Natural killer cell (primary cell): ENCODE measurements at regions not wholly inside any gene's neighbourhood (a gene's known extent, or its start where the extent isn't known, plus 50 kb on each side); places are given as distances from the start of the nearest gene placed in this dataset.

Experiments used
- ATAC-seq, 3 donors: fragments of 150-1000 bp in 2 of 3; fragments of 200-7000 bp in 1 of 3; cut with Tn5 transposase; 1 replicate in 1 of 3; 2 replicates in 2 of 3; pipeline ENCODE4 v1.10.0; 2021; ENCODE audit warnings: mild to moderate bottlenecking in 2 of 3, moderate library complexity in 2 of 3
- DNase-seq, 2 donors: peaks; one replicate each; pipeline versions ENCODE4 v3.0.0 to v3.0.0-alpha.2; 2013 to 2021; ENCODE audit warnings: mixed read lengths in 1 of 2
- H3K27ac ChIP-seq: one replicate; pipeline ENCODE4 v1.5.1; 2013; ENCODE audit warnings: mild to moderate bottlenecking, low read length
- H3K27me3 ChIP-seq: one replicate; pipeline ENCODE4 v1.6.1; 2013; ENCODE audit warnings: low read length; ENCODE audit not compliant: control insufficient read depth, insufficient read depth
- H3K36me3 ChIP-seq: one replicate; pipeline ENCODE4 v1.6.1; 2013; ENCODE audit warnings: low read length; ENCODE audit not compliant: control insufficient read depth, insufficient read depth
- H3K4me1 ChIP-seq: one replicate; pipeline ENCODE4 v1.6.1; 2013; ENCODE audit warnings: low read length; ENCODE audit not compliant: control insufficient read depth, insufficient read depth
- H3K4me3 ChIP-seq: one replicate; pipeline ENCODE4 v1.5.1; 2013; ENCODE audit warnings: low read length
- H3K9me3 ChIP-seq: one replicate; pipeline ENCODE4 v1.6.1; 2013; ENCODE audit warnings: low read length; ENCODE audit not compliant: control insufficient read depth, insufficient read depth
- H3K27ac Mint-ChIP-seq, 2 donors: one replicate each; pipeline ENCODE4 v1.8.0; 2022; ENCODE audit warnings: mild to moderate bottlenecking in 2 of 2, mixed read lengths in 2 of 2, moderate library complexity in 1 of 2
- H3K27me3 Mint-ChIP-seq, 2 donors: one replicate each; pipeline ENCODE4 v1.8.0; 2022; ENCODE audit warnings: low read depth in 2 of 2, mixed read lengths in 2 of 2
- H3K36me3 Mint-ChIP-seq: one replicate; pipeline ENCODE4 v1.8.0; 2022; ENCODE audit warnings: mixed read lengths
- H3K4me1 Mint-ChIP-seq, 2 donors: one replicate each; pipeline ENCODE4 v1.8.0; 2022; ENCODE audit warnings: mixed read lengths in 2 of 2
- H3K4me3 Mint-ChIP-seq: one replicate; pipeline ENCODE4 v1.8.0; 2022; ENCODE audit warnings: mild to moderate bottlenecking, moderate library complexity, mixed read lengths
- H3K9me3 Mint-ChIP-seq, 2 donors: one replicate each; pipeline ENCODE4 v1.8.0; 2022; ENCODE audit warnings: mixed read lengths in 2 of 2
- WGBS: methylation state at CpG from one replicate; pipeline ENCODE4 v1.1.7; 2013; ENCODE audit warnings: missing lambda C conversion rate; ENCODE audit not compliant: insufficient coverage; 5-methylcytosine and 5-hydroxymethylcytosine counted together
- intact Hi-C: fragments of 100-400 bp; cut with micrococcal nuclease; formaldehyde crosslinking; loops from one replicate; pipeline ENCODE4 v1.14.2; 2022
- TF ChIP-seq, protein P1 (sequence below): fragments of 200-600 bp; IDR thresholded peaks from one replicate; pipeline ENCODE4 v1.8.0; 2022; ENCODE audit warnings: antibody characterized with exemption

DNA sequence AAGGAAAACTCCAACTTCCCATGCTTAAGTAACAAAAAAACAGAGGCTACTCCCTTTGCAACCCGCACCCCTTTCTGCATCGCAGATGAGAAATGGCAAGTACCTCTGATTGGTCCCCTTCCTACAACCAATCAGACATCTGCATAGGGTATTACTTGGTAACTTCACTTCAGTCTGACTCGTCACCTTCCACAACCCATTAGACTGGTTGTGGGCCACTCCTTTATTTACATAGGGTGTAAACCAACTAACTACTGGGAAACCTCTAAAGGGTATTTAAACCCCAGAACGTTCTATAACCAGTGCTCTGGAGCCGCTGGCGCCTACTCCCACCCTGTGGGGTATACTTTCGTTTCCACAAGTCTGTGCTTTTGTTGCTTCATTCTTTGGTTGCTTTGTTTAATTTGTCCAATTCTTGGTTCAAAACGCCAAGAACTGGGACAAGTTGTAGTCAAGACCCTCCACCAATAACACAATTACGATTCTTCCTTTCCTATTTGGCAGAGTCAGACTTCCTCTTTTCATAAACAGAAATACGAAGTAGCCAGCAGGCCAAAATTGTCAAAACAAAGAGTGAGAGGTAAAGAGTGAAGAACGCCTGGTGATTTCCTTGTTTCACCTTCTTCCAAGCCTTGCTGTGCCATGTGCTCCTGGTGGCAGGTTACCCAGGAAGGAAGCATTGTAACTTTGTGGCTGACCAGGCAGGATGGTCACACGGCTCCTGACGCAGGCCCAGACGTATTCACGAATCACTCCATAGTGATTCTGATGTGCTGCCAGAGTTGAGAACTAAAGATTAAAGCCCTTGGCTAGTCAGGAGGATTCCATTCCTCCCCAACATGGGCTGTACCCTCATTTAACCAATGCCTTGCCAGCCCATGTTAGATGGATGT, 477.4 kb downstream of the ARHGEF28 start:
- WGBS: 74% methylated on average over 15 of the region's 15 CpGs

GRCh38 chr5:74100268-74100665, 474.3 kb downstream of the ARHGEF28 start:
- no peak for ATAC-seq
- DNase-seq: no peak
- Histone ChIP-seq H3K9me3 (no peaks in the 10 kb centered on the region), H3K27ac (no peak overlapping the region), H3K4me3 (no peak overlapping the region), H3K36me3 (no peaks in the 10 kb centered on the region), H3K27me3 (no peaks in the 10 kb centered on the region), H3K4me1 (no peaks in the 10 kb centered on the region)
- Mint-ChIP-seq H3K4me1 (peaks cover 0 to 4% of the 10 kb centered on the region in 2 donors), H3K4me3 (no peak overlapping the region), H3K27ac (no peak overlapping the region), H3K27me3 (peaks cover 5 to 14% of the 10 kb centered on the region in 2 donors), H3K9me3 (peaks cover 0 to 2% of the 10 kb centered on the region in 2 donors), H3K36me3 (no peaks in the 10 kb centered on the region)
- 100% methylated on average over 1 of the region's 1 CpG for WGBS
- intact Hi-C loops: no loop called here
- TF ChIP-seq, protein P1, sequence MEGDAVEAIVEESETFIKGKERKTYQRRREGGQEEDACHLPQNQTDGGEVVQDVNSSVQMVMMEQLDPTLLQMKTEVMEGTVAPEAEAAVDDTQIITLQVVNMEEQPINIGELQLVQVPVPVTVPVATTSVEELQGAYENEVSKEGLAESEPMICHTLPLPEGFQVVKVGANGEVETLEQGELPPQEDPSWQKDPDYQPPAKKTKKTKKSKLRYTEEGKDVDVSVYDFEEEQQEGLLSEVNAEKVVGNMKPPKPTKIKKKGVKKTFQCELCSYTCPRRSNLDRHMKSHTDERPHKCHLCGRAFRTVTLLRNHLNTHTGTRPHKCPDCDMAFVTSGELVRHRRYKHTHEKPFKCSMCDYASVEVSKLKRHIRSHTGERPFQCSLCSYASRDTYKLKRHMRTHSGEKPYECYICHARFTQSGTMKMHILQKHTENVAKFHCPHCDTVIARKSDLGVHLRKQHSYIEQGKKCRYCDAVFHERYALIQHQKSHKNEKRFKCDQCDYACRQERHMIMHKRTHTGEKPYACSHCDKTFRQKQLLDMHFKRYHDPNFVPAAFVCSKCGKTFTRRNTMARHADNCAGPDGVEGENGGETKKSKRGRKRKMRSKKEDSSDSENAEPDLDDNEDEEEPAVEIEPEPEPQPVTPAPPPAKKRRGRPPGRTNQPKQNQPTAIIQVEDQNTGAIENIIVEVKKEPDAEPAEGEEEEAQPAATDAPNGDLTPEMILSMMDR: no peak

More for the DNA sequence above, 477.4 kb downstream of the ARHGEF28 start:
- no peaks in the 10 kb centered on the region for H3K36me3 ChIP-seq
- Mint-ChIP-seq H3K27me3 (peaks cover 7 to 20% of the 10 kb centered on the region in 2 donors), H3K36me3 (no peaks in the 10 kb centered on the region), H3K27ac (no peak overlapping the region), H3K4me1 (peaks cover 0 to 4% of the 10 kb centered on the region in 2 donors), H3K4me3 (no peak overlapping the region), H3K9me3 (peaks cover 0 to 2% of the 10 kb centered on the region in 2 donors)
- H3K27ac ChIP-seq: no peak overlapping the region
- H3K27me3 ChIP-seq: no peaks in the 10 kb centered on the region
- H3K4me3 ChIP-seq: no peak overlapping the region
- intact Hi-C loops: no loop called here
- ATAC-seq (no peak), DNase-seq (no peak)
- no peaks in the 10 kb centered on the region for H3K9me3 ChIP-seq
- TF ChIP-seq, protein P1: no peak
- no peaks in the 10 kb centered on the region for H3K4me1 ChIP-seq

DNA sequence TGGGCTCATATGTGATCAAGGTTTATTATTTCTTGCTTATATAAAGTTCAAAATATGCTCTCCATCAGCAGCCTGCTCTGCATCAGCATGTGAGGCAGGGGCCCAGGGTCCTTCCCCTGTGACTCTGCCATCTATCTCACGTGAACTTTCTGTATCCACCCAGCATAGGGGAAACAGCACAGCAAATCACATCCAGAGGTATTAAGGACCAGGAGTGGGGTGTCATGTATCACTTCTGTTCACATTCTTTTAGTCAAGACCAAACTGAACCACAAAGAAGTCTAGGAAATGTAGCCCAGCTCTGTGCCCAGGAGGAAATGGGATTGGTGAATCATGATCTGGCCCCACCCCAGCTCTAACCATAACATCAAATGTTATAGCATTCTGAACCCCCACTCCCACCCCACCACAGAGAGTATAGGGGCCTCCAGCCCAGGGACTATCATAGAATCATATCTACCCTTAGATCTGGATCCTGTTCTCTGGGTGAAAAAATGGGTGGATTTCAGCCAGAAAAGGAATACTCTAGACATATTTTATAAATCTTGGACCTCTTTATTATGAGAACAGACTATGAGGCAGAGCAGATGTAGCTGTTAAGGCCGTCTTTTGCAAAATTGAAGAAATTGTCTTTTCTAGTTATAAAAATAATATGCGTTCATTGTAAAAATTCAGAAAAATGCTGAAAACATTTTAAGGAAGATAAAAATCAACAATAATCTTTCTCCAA, 473.7 kb downstream of the ARHGEF28 start:
- no peak for ATAC-seq
- Histone ChIP-seq H3K27ac (no peak overlapping the region), H3K27me3 (no peaks in the 10 kb centered on the region), H3K36me3 (no peaks in the 10 kb centered on the region), H3K9me3 (no peaks in the 10 kb centered on the region), H3K4me3 (no peak overlapping the region), H3K4me1 (no peaks in the 10 kb centered on the region)
- Mint-ChIP-seq H3K4me3 (no peak overlapping the region), H3K36me3 (no peaks in the 10 kb centered on the region), H3K27me3 (peaks cover 5 to 14% of the 10 kb centered on the region in 2 donors), H3K4me1 (peaks cover 0 to 4% of the 10 kb centered on the region in 2 donors), H3K27ac (no peak overlapping the region), H3K9me3 (peaks cover 0 to 2% of the 10 kb centered on the region in 2 donors)
- TF ChIP-seq, protein P1: no peak
- no peak for DNase-seq
- intact Hi-C loops: no loop called here
- WGBS: 67% methylated on average over 1 of the region's 3 CpGs
